SK-N-SH treated with all-trans-retinoic acid at 6 μM for 48 hours (cell line): ENCODE measurements at regions not wholly inside any gene's neighbourhood (a gene's known extent, or its start where the extent isn't known, plus 50 kb on each side); places are given as distances from the start of the nearest gene placed in this dataset.

ENCODE experiments used
- ATAC-seq: fragments of 200-7000 bp; cut with Tn5 transposase; 3 replicates; pipeline ENCODE4 v1.9.1; 2020; ENCODE audit warnings: mild to moderate bottlenecking, moderate library complexity
- ARNTL ChIP-seq: fragments of 450-650 bp; formaldehyde crosslinking; IDR thresholded peaks from 2 replicates; pipeline ENCODE4 v1.5.0; 2020; ENCODE audit warnings: low read depth, mild to moderate bottlenecking, moderate library complexity, borderline replicate concordance
- BACH2 ChIP-seq: fragments of 250-450 bp; sonication (Bioruptor Pico); IDR thresholded peaks from 2 replicates; pipeline ENCODE4 v1.9.0; 2021; ENCODE audit warnings: mild to moderate bottlenecking, borderline replicate concordance
- CREB5 ChIP-seq: fragments of 250-450 bp; sonication (Bioruptor Pico); IDR thresholded peaks from 2 replicates; pipeline ENCODE4 v1.5.1; 2020; ENCODE audit warnings: low read depth, mild to moderate bottlenecking, moderate library complexity
- CSDC2 ChIP-seq: fragments of 250-450 bp; sonication (Bioruptor Pico); IDR thresholded peaks from 2 replicates; pipeline ENCODE4 v1.5.0; 2020; ENCODE audit warnings: mild to moderate bottlenecking, moderate library complexity
- CSRNP3 ChIP-seq: fragments of 250-450 bp; sonication (Bioruptor Pico); IDR thresholded peaks from 2 replicates; pipeline ENCODE4 v1.5.1; 2021; ENCODE audit warnings: mild to moderate bottlenecking, moderate library complexity
- ESRRG ChIP-seq: fragments of 250-450 bp; sonication (Bioruptor Pico); IDR thresholded peaks from 2 replicates; pipeline ENCODE4 v1.6.1; 2021; ENCODE audit warnings: mild to moderate bottlenecking
- GLIS3 ChIP-seq: fragments of 250-450 bp; sonication (Bioruptor Pico); IDR thresholded peaks from 2 replicates; pipeline ENCODE4 v1.5.0; 2020; ENCODE audit warnings: mild to moderate bottlenecking, moderate library complexity
- ISL1 ChIP-seq: fragments of 250-450 bp; sonication (Bioruptor Pico); IDR thresholded peaks from 2 replicates; pipeline ENCODE4 v2.1.2; 2022; ENCODE audit warnings: mild to moderate bottlenecking, moderate library complexity
- OSR1 ChIP-seq: fragments of 250-450 bp; sonication (Bioruptor Pico); IDR thresholded peaks from 2 replicates; pipeline ENCODE4 v1.8.0; 2022; ENCODE audit warnings: moderate library complexity, mild to moderate bottlenecking, inconsistent platforms
- PATZ1 ChIP-seq: fragments of 250-450 bp; sonication (Bioruptor Pico); IDR thresholded peaks from 2 replicates; pipeline ENCODE4 v1.8.0; 2020; ENCODE audit warnings: mild to moderate bottlenecking, moderate library complexity, borderline replicate concordance
- POU6F1 ChIP-seq: fragments of 250-450 bp; sonication (Bioruptor Pico); IDR thresholded peaks from 2 replicates; pipeline ENCODE4 v1.8.0; 2021; ENCODE audit warnings: low read depth, mild to moderate bottlenecking, moderate library complexity, borderline replicate concordance
- PPARA ChIP-seq: fragments of 250-450 bp; sonication (Bioruptor Pico); IDR thresholded peaks from 2 replicates; pipeline ENCODE4 v1.5.0; 2020; ENCODE audit warnings: mild to moderate bottlenecking, borderline replicate concordance
- RARB ChIP-seq: fragments of 250-450 bp; sonication (Bioruptor Pico); IDR thresholded peaks from 2 replicates; pipeline ENCODE4 v1.8.0; 2021; ENCODE audit warnings: mild to moderate bottlenecking, moderate library complexity
- SNAI2 ChIP-seq: fragments of 250-450 bp; sonication (Bioruptor Pico); IDR thresholded peaks from 2 replicates; pipeline ENCODE4 v1.5.0; 2020; ENCODE audit warnings: mild to moderate bottlenecking, moderate library complexity
- TCF4 ChIP-seq: fragments of 250-450 bp; sonication (Bioruptor Pico); IDR thresholded peaks from 2 replicates; pipeline ENCODE4 v1.8.0; 2021; ENCODE audit warnings: mild to moderate bottlenecking, moderate library complexity, borderline replicate concordance
- TSHZ2 ChIP-seq: fragments of 250-450 bp; sonication (Bioruptor Pico); IDR thresholded peaks from 2 replicates; pipeline ENCODE4 v1.5.0; 2020; ENCODE audit warnings: mild to moderate bottlenecking, moderate library complexity
- ZC3H10 ChIP-seq: fragments of 250-450 bp; sonication (Bioruptor Pico); IDR thresholded peaks from 2 replicates; pipeline ENCODE4 v1.5.1; 2021; ENCODE audit warnings: mild to moderate bottlenecking, moderate library complexity
- ZFP3 ChIP-seq: fragments of 250-450 bp; sonication (Bioruptor Pico); IDR thresholded peaks from 2 replicates; pipeline ENCODE4 v1.5.0; 2020; ENCODE audit warnings: mild to moderate bottlenecking, moderate library complexity
- ZFP30 ChIP-seq: fragments of 450-650 bp; formaldehyde crosslinking; IDR thresholded peaks from 2 replicates; pipeline ENCODE4 v1.5.0; 2022; ENCODE audit warnings: mild to moderate bottlenecking, moderate library complexity
- ZNF70 ChIP-seq: fragments of 450-650 bp; formaldehyde crosslinking; IDR thresholded peaks from 2 replicates; pipeline ENCODE4 v1.5.0; 2020; ENCODE audit warnings: mild to moderate bottlenecking, moderate library complexity
- ZNF8 ChIP-seq: fragments of 450-650 bp; formaldehyde crosslinking; IDR thresholded peaks from 2 replicates; pipeline ENCODE4 v1.5.0; 2020; ENCODE audit warnings: mild to moderate bottlenecking, moderate library complexity

- TF ChIP-seq ISL1 (CRISPR knock-in tag): no peak
- no peak for TF ChIP-seq CSRNP3 (CRISPR knock-in tag)
- TF ChIP-seq TSHZ2 (CRISPR knock-in tag): no peak
- TF ChIP-seq ZFP3 (CRISPR knock-in tag): no peak
- no peak for TF ChIP-seq PPARA
- no peak for TF ChIP-seq TCF4 (CRISPR knock-in tag)
- no peak for TF ChIP-seq ZC3H10 (CRISPR knock-in tag)
- no peak for TF ChIP-seq OSR1 (CRISPR knock-in tag)
- TF ChIP-seq POU6F1: no peak
- no peak for TF ChIP-seq RARB
- TF ChIP-seq GLIS3: no peak
- no peak for TF ChIP-seq ZNF8
- no peak for TF ChIP-seq ZFP30 (CRISPR knock-in tag)
- TF ChIP-seq PATZ1 (CRISPR knock-in tag): no peak
- TF ChIP-seq SNAI2 (CRISPR knock-in tag): no peak
- TF ChIP-seq CSDC2 (CRISPR knock-in tag): no peak
- no peak for TF ChIP-seq ARNTL (CRISPR knock-in tag)
- no peak for ATAC-seq
Observed at GRCh38 chr12:47314996-47315395, 235.2 kb upstream of the AMIGO2 start.

- TF ChIP-seq ESRRG: no peak
Observed at GRCh38 chr12:47312808-47313426, 233.2 kb upstream of the AMIGO2 start.

GRCh38 chr12:47312147-47312546 is 232.4 kb upstream of the AMIGO2 start:
- TF ChIP-seq ZFP30 (CRISPR knock-in tag) (no peak), ARNTL (CRISPR knock-in tag) (no peak), CREB5 (no peak), BACH2 (CRISPR knock-in tag) (no peak)
- ATAC-seq: no peak

More at GRCh38 chr12:47312808-47313426, 233.2 kb upstream of the AMIGO2 start:
- ATAC-seq: no peak

- no peak for TF ChIP-seq OSR1 (CRISPR knock-in tag)
- TF ChIP-seq ZNF70 (CRISPR knock-in tag): no peak
- ATAC-seq: no peak
Observed at GRCh38 chr12:47311568-47311967, 231.8 kb upstream of the AMIGO2 start.
